Adrenal gland (tissue), 5 donors: ENCODE measurements at regions not wholly inside any gene's neighbourhood (a gene's known extent, or its start where the extent isn't known, plus 50 kb on each side); places are given as distances from the start of the nearest gene placed in this dataset.

Experiments used
- CTCF ChIP-seq, 6 experiments: fragments of 450-650 bp in 4 of 6; fragments of 200-600 bp in 2 of 6; sonication (generic) in 1 of 6; IDR thresholded peaks; 1 replicate in 5 of 6; 2 replicates in 1 of 6; pipeline versions ENCODE4 v1.5.1 to v1.8.0; 2016 to 2021; ENCODE audit warnings: antibody characterized with exemption in 6 of 6, mild to moderate bottlenecking in 2 of 6, moderate library complexity in 1 of 6
- POLR2A ChIP-seq, 2 donors: fragments of 450-650 bp; IDR thresholded peaks; one replicate each; pipeline ENCODE4 v1.6.1; 2017; ENCODE audit warnings: antibody characterized with exemption in 2 of 2, mild to moderate bottlenecking in 2 of 2, moderate library complexity in 1 of 2
- donor health status: DM: no; HTN: no; CAD: no.

- no peak for TF ChIP-seq POLR2A (IDR thresholded peaks at IDR 0.05)
- TF ChIP-seq CTCF (IDR thresholded peaks at IDR 0.05): no peak
Measured at GRCh38 chr3:63026722-63027121, 151.5 kb upstream of the CADPS start.
